K562 (cell line): ENCODE measurements at regions not wholly inside any gene's neighbourhood (a gene's known extent, or its start where the extent isn't known, plus 50 kb on each side); places are given as distances from the start of the nearest gene placed in this dataset.

ENCODE experiments used
- AFF4 ChIP-seq: sonication (generic); formaldehyde crosslinking; IDR thresholded peaks from 2 replicates; pipeline ENCODE4 v1.8.0; 2023; ENCODE audit warnings: mild to moderate bottlenecking, missing genetic modification reagents
- CBFA2T3 ChIP-seq: fragments of 450-650 bp; IDR thresholded peaks from 2 replicates; pipeline ENCODE4 v1.6.1; 2017
- CBX1 ChIP-seq: sonication (generic); IDR thresholded peaks from 2 replicates; pipeline ENCODE4 v1.6.1; 2016; ENCODE audit warnings: antibody characterized with exemption, low read depth, mild to moderate bottlenecking
- CHD2 ChIP-seq: IDR thresholded peaks from 2 replicates; pipeline ENCODE4 v1.6.1; 2011; ENCODE audit warnings: low read depth, low read length
- ETV6 ChIP-seq, 3 experiments: fragments of 150-350 bp in 1 of 3; sonication (generic) in 1 of 3; formaldehyde crosslinking in 1 of 3; IDR thresholded peaks; 2 replicates each; pipeline versions ENCODE4 v1.6.1 to v1.8.0; 2014 to 2022; ENCODE audit warnings: borderline replicate concordance in 2 of 3, low read depth in 2 of 3, antibody characterized with exemption in 1 of 3, low read length in 1 of 3, mild to moderate bottlenecking in 1 of 3, missing genetic modification reagents in 1 of 3
- FOXJ3 ChIP-seq: sonication (generic); formaldehyde crosslinking; IDR thresholded peaks from 2 replicates; pipeline ENCODE4 v1.4.0; 2020; ENCODE audit warnings: mild to moderate bottlenecking, missing genetic modification reagents
- NFXL1 ChIP-seq: fragments of 450-650 bp; formaldehyde crosslinking; IDR thresholded peaks from 2 replicates; pipeline ENCODE4 v1.4.0; 2021; ENCODE audit warnings: mild to moderate bottlenecking
- SAP30 ChIP-seq: fragments of 200-600 bp; sonication (generic); IDR thresholded peaks from 2 replicates; pipeline ENCODE4 v1.6.1; 2012; ENCODE audit warnings: borderline replicate concordance, low read depth, mild to moderate bottlenecking, moderate library complexity, low read length, control low read depth, inconsistent platforms; ENCODE audit not compliant: insufficient read depth, poor library complexity, severe bottlenecking
- SNAPC5 ChIP-seq: fragments of 250-450 bp; sonication (Bioruptor Pico); IDR thresholded peaks from 2 replicates; pipeline ENCODE4 v1.8.0; 2021; ENCODE audit warnings: moderate library complexity, mild to moderate bottlenecking, inconsistent platforms
- SPI1 ChIP-seq: IDR thresholded peaks from 2 replicates; pipeline ENCODE4 v1.6.1; 2011; ENCODE audit warnings: low read depth, low read length, control low read depth, borderline replicate concordance
- TBP ChIP-seq: optimal IDR thresholded peaks from 2 replicates; pipeline ENCODE3; 2011; ENCODE audit warnings: low read depth, low read length, improper control_type of control experiment
- TEAD2 ChIP-seq: fragments of 450-650 bp; IDR thresholded peaks from 2 replicates; pipeline ENCODE4 v1.6.1; 2016; ENCODE audit warnings: missing genetic modification characterization, control low read depth, missing compliant biosample characterization
- USF1 ChIP-seq: sonication (generic); formaldehyde crosslinking; IDR thresholded peaks from 2 replicates; pipeline ENCODE4 v1.9.0; 2022; ENCODE audit warnings: mild to moderate bottlenecking, missing genetic modification reagents
- ZBTB11 ChIP-seq, 3 experiments: fragments of 200-800 bp in 1 of 3; fragments of 250-450 bp in 1 of 3; fragments of 450-650 bp in 1 of 3; sonication (Bioruptor Pico) in 1 of 3; sonication (Bioruptor generic) in 1 of 3; formaldehyde crosslinking in 1 of 3; IDR thresholded peaks; 2 replicates each; pipeline versions ENCODE4 v1.6.1 to v1.8.0; 2016 to 2022; ENCODE audit warnings: mild to moderate bottlenecking in 2 of 3, missing genetic modification characterization in 2 of 3, missing compliant biosample characterization in 1 of 3, moderate library complexity in 1 of 3
- ZNF133 ChIP-seq: fragments of 250-450 bp; sonication (Bioruptor Pico); IDR thresholded peaks from 2 replicates; pipeline ENCODE4 v1.4.0; 2020; ENCODE audit warnings: mild to moderate bottlenecking
- ZNF165 ChIP-seq: fragments of 250-450 bp; sonication (Bioruptor Pico); IDR thresholded peaks from 2 replicates; pipeline ENCODE4 v1.4.0; 2020; ENCODE audit warnings: borderline replicate concordance
- ZNF76 ChIP-seq: fragments of 250-450 bp; sonication (Bioruptor Pico); IDR thresholded peaks from 2 replicates; pipeline ENCODE4 v1.4.0; 2020; ENCODE audit warnings: mild to moderate bottlenecking, moderate library complexity, borderline replicate concordance

GRCh38 chr9:94166236-94166975 lies 82.1 kb downstream of the PTPDC1 start (continued):
- no peak for TF ChIP-seq SAP30
- TF ChIP-seq AFF4 (CRISPR knock-in tag) = no peak
- no peak for TF ChIP-seq CBFA2T3
- TF ChIP-seq FOXJ3 = no peak
- TF ChIP-seq ZNF76 (CRISPR knock-in tag) = peak; percentile 53; the same call in 1 of the 2 replicates
- peak; percentile 96 for TF ChIP-seq TEAD2 (tag)
- no peak for TF ChIP-seq USF1 (CRISPR knock-in tag)
- peak; percentile 17; the same call in 1 of the 2 replicates for TF ChIP-seq ZNF165 (CRISPR knock-in tag)
- no peak for TF ChIP-seq TBP
- TF ChIP-seq ZBTB11 (CRISPR knock-in tag; IDR thresholded peaks at IDR 0.05) = no peak; a peak in 1 of 6 replicates
- TF ChIP-seq ETV6 (IDR thresholded peaks at IDR 0.05; ENCODE audit: borderline replicate concordance in 1 of 2, low read depth in 2 of 2, low read length in 1 of 2) = no peak
- no peak for TF ChIP-seq ETV6 (CRISPR knock-in tag; IDR thresholded peaks at IDR 0.05; ENCODE audit: borderline replicate concordance)
- TF ChIP-seq SNAPC5 (CRISPR knock-in tag) = no peak
- TF ChIP-seq CBX1 = no peak; the same call in 1 of the 2 replicates
- no peak for TF ChIP-seq NFXL1 (CRISPR knock-in tag)
- peak; percentile 55; the same call in 1 of the 2 replicates for TF ChIP-seq SPI1
- peak; percentile 85 for TF ChIP-seq CHD2
- no peak for TF ChIP-seq ZNF133 (CRISPR knock-in tag)
